Astrocyte (in vitro differentiated cells and primary cell): ENCODE measurements at regions not wholly inside any gene's neighbourhood (a gene's known extent, or its start where the extent isn't known, plus 50 kb on each side); places are given as distances from the start of the nearest gene placed in this dataset.

Source experiments
- CTCF ChIP-seq: IDR thresholded peaks from 2 replicates; pipeline ENCODE4 v1.5.1; 2011; ENCODE audit warnings: low read depth, mild to moderate bottlenecking, inconsistent platforms, low read length, moderate library complexity; ENCODE audit not compliant: insufficient read depth
- EZH2 ChIP-seq: IDR thresholded peaks from 2 replicates; pipeline ENCODE4 v1.6.1; 2012; ENCODE audit warnings: mild to moderate bottlenecking, low read length, inconsistent platforms; ENCODE audit not compliant: insufficient read depth

GRCh38 chrX:69287095-69287494, 121.8 kb upstream of the PJA1 start:
- TF ChIP-seq CTCF (no peak), EZH2 (no peak)
